ENCODE measurements at regions not wholly inside any gene's neighbourhood (a gene's known extent, or its start where the extent isn't known, plus 50 kb on each side); places are given as distances from the start of the nearest gene placed in this dataset.

GRCh38 chr3:162329514-162329913, 832.9 kb downstream of the OTOL1 start:
- Histone ChIP-seq H3K9me3 (no peaks in the 10 kb centered on the region), H3K27ac (no peak overlapping the region), H3K4me3 (no peak overlapping the region), H3K36me3 (no peaks in the 10 kb centered on the region), H3K27me3 (no peaks in the 10 kb centered on the region), H3K4me1 (no peaks in the 10 kb centered on the region)
- no peak for TF ChIP-seq POLR2AphosphoS5 (IDR thresholded peaks at IDR 0.05)
- TF ChIP-seq EP300 (IDR thresholded peaks at IDR 0.05), result no peak
- TF ChIP-seq POLR2A (IDR thresholded peaks at IDR 0.05), result no peak
- TF ChIP-seq CTCF (IDR thresholded peaks at IDR 0.05), result no peak
- no peak for ATAC-seq
- WGBS, 2 donors (ENCODE audit: low coverage in 1 of 2), result 87 to 100% methylated on average over 1 of the region's 1 CpG

- no peak for TF ChIP-seq POLR2A (IDR thresholded peaks at IDR 0.05)
- no peak for TF ChIP-seq EP300 (IDR thresholded peaks at IDR 0.05)
- no peak for TF ChIP-seq CTCF (IDR thresholded peaks at IDR 0.05)
- TF ChIP-seq POLR2AphosphoS5 (IDR thresholded peaks at IDR 0.05), result no peak
- 73% methylated on average over 3 of the region's 3 CpGs for WGBS, 2 donors (ENCODE audit: low coverage in 1 of 2)
- no peak for ATAC-seq
- Histone ChIP-seq H3K27ac (no peak overlapping the region), H3K4me3 (no peak overlapping the region), H3K9me3 (no peaks in the 10 kb centered on the region), H3K36me3 (no peaks in the 10 kb centered on the region), H3K27me3 (no peaks in the 10 kb centered on the region), H3K4me1 (no peaks in the 10 kb centered on the region)
Measured at GRCh38 chr3:162332344-162332743, 835.7 kb downstream of the OTOL1 start.

GRCh38 chr3:162334537-162334936, 837.9 kb downstream of the OTOL1 start:
- H3K9me3 ChIP-seq, result no peaks in the 10 kb centered on the region
- no peak overlapping the region for H3K4me3 ChIP-seq
- H3K36me3 ChIP-seq, result no peaks in the 10 kb centered on the region
- no peaks in the 10 kb centered on the region for H3K4me1 ChIP-seq
- 100% methylated on average over 1 to 2 of the region's 3 CpGs for WGBS, 2 donors (ENCODE audit: low coverage in 1 of 2)
- H3K27ac ChIP-seq, result no peak overlapping the region
- no peak for ATAC-seq
- H3K27me3 ChIP-seq, result no peaks in the 10 kb centered on the region
- TF ChIP-seq POLR2A (IDR thresholded peaks at IDR 0.05) (no peak), CTCF (IDR thresholded peaks at IDR 0.05) (no peak), EP300 (IDR thresholded peaks at IDR 0.05) (no peak), POLR2AphosphoS5 (IDR thresholded peaks at IDR 0.05) (no peak)

GRCh38 chr3:162337630-162338029, 841.0 kb downstream of the OTOL1 start:
- no peak for TF ChIP-seq CTCF (IDR thresholded peaks at IDR 0.05)
- TF ChIP-seq POLR2AphosphoS5 (IDR thresholded peaks at IDR 0.05), result no peak
- TF ChIP-seq POLR2A (IDR thresholded peaks at IDR 0.05), result no peak
- no peak for TF ChIP-seq EP300 (IDR thresholded peaks at IDR 0.05)
- Histone ChIP-seq H3K4me1 (no peaks in the 10 kb centered on the region), H3K9me3 (no peaks in the 10 kb centered on the region), H3K4me3 (no peak overlapping the region), H3K36me3 (no peaks in the 10 kb centered on the region), H3K27me3 (no peaks in the 10 kb centered on the region), H3K27ac (no peak overlapping the region)
- WGBS, 2 donors (ENCODE audit: low coverage in 1 of 2), result 67 to 81% methylated on average over 1 of the region's 1 CpG
- no peak for ATAC-seq

- no peaks in the 10 kb centered on the region for H3K27me3 ChIP-seq
- H3K36me3 ChIP-seq, result no peaks in the 10 kb centered on the region
- H3K27ac ChIP-seq, result no peak overlapping the region
- H3K4me1 ChIP-seq, result no peaks in the 10 kb centered on the region
- no peak for ATAC-seq
- TF ChIP-seq EP300 (IDR thresholded peaks at IDR 0.05) (no peak), POLR2A (IDR thresholded peaks at IDR 0.05) (no peak), CTCF (IDR thresholded peaks at IDR 0.05) (no peak), POLR2AphosphoS5 (IDR thresholded peaks at IDR 0.05) (no peak)
- no peaks in the 10 kb centered on the region for H3K9me3 ChIP-seq
- H3K4me3 ChIP-seq, result no peak overlapping the region
Measured at GRCh38 chr3:162338514-162338913, 841.9 kb downstream of the OTOL1 start.

All from gastroesophageal sphincter (tissue), 4 donors.